DMS114 treated with DMSO at 0.1 percent for 48 hours (cell line): ENCODE measurements at regions not wholly inside any gene's neighbourhood (a gene's known extent, or its start where the extent isn't known, plus 50 kb on each side); places are given as distances from the start of the nearest gene placed in this dataset.

Experiments
- DNase-seq: peaks from one replicate; lab custom pipeline; 2025; ENCODE audit not compliant: unreplicated experiment; lab: John Stamatoyannopoulos, UW

DNA sequence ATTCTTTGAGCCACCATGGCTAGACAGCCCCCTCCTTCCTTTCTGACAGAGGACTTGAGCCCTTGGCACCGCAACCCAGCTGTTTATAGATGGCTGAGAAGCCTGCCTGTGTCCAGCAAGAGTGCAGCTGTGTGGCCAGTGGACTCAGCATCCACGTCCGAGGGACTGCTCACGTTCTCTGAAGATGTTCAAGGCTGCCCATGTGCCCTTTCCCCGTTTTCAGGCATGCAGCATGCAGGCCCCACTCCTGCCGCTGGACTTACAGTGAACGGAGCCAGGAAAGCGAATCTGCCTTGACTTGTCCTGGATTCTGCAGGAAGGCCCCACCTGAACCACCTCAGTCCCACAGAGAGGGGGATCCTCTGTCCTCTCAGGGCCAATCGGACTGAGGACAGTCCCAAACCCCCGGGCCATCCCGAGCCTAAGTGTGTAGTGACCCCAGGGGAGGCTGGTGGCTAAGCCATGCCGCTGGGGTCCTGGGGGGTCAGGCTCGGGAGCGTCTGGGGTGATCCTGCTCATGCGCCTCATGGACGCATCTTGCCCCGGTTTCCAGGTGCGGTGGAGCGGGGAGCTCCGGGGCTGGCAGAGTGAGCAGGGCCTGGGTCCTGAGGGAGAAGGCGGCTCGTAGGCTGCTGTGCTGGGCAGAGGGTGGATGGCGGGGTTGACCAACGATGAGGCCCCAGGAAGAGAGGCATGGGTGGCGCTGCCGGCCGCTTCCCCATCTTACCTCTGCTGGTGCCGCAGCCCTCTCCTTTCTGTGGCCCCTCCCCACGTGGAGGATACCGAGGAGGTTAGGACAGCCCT is 170.7 kb downstream of the CTTN start:
- DNase-seq: no peak

DNA sequence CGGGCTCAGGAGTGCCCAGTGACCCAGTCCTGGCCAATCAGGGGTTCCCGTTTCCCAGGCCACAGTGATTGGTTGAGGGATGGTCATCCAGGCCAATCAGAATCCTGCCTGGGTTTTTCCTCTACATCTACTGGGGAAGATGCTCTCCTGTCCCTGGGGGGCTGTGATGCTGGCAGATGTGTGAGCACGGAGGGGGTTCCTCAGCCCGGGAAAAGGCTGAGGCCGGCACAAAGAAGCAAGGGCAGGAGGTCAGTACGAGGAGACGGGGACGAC is 171.2 kb downstream of the CTTN start:
- DNase-seq: no peak

DNA sequence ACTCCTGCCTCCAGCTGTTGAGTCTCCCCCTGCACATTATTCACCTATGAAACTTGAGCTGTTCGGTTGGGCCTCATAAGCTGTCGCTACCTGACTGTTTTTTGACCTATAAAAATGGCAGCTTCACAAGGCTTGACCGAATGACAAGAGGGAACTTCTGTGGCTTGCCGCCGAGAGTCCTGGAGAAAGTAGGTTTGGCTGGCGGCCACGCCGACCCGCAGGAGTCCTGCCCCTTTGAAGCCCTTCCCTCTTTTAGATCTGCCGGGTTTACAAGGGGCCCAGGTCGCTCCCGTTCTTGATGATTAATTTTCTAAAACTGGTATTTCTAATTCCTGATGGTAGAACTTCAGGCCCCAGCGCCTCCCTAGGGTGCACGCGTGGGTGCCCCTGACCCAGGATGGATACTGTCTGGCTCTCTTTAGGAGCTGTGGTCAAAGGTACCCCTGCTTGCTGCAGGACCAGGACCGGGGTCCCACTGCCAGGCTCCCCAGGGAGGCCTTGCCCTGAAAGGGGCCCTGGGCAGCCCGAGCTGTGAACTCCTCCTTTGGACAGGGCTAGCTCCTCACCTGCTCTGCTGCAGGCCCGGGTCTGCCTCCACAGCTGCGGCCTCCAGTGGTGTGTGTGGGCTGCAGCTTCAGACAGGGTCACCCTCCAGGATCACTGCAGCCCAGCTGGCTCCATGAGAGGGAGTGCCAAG is 171.8 kb downstream of the CTTN start:
- DNase-seq: no peak

DNA sequence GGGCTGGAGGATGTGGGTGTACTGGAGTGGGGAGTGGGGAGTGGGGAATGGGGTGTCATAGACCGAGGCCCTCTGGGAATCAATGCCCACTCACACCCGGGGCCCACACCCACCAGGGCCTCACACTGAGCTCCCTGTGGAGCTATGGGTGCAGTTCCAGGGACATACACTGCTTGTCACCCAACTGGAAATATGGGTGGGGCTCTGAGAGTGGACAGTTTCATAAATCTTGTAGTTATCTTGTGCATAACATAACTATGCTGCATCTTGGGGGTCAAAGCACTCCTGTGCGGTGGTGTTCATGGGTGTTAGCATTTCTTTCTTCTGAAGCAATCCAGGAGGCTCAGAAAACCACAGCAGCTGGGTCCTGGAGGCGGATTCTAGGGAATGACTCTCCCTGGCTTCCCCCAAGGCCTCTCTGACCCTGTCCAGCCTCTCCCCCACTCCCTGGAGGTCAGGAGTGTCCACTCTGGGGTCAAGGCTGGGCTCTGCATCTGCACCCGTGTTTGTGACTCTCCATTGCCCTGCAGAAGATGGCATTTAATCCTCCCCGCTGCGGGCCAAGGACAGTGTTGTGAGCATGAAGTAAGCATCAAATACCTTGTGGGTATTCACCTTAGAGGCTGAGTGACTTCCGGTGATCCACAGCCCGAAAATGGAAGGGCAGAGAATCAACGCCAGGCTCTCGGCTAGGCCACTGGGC is 172.5 kb downstream of the CTTN start:
- no peak for DNase-seq

DNA sequence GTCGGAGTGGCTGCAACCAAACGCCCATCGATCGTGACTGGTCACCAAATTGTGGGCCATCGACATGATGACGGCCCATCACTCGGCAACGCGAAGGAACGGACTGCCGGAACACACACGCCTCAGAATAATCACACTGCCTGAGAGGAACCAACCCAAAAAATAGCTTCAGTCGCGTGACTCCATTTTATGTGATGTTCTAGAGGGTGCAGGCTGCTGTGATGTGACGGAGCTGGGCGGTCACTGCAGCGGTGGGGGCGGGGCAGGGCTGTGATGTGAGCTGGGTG is 174.6 kb downstream of the CTTN start:
- no peak for DNase-seq

- no peak for DNase-seq
Observed at GRCh38 chr11:70573701-70574151, 175.4 kb downstream of the CTTN start.

DNA sequence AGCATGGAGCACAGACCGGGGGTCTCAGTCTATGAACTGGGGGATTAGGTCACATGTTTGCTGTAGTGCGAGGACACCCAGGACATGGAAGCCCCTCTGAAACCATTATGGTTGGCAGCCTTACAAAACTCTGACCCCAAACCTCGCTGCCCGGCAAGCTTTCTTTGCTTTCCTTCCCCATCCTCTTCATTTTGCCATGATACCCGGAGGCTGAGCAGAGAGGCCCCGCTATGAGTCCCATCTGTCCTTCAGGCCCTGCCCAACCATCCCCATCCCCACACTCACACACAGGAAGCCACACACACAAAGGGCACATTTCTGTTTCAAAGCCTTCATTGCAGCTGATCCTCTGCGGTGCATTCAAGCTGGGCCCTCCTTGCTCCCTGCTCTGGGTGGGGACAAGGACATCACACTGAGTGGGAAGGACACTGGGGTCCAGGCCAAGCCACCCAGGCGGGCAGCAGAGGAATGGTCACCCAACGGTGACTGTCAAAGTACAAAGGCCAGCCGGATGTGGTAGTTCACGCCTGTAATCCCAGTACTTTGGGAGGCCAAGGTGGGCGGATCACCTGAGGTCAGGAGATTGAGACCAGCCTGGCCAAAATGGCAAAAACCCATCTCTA is 176.5 kb downstream of the CTTN start:
- no peak for DNase-seq

DNA sequence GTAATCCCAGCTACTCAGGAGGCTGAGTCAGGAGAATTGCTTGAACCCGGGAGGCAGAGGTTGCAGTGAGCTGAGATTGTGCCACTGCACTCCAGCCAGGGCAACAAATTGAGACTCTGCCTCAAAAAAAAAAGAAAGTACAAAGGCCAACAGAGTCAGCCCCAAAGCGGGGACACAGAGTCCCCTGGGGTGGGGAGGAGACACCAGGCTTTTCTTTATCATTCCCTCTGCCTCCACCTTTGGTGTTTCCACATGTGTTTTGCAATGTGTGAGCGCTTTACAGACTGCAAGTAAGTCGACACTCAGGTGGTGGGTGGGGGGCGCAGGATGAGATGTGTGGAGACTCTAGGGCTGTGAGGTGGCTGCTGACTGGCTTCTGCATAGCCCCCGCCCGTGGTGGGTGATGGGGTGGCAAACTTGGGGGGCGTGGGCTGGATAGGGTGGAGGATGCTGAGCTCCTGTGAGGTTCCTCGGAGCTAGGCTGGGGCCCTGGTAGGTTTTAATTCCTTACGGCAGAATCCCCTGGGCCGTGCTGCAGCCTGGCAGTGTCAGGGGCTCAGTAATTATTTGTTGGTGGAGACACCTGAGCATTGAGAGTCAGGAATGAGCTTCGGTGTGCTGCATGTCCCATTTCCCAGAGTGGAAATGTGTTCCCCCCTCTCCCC is 177.2 kb downstream of the CTTN start:
- no peak for DNase-seq

DNA sequence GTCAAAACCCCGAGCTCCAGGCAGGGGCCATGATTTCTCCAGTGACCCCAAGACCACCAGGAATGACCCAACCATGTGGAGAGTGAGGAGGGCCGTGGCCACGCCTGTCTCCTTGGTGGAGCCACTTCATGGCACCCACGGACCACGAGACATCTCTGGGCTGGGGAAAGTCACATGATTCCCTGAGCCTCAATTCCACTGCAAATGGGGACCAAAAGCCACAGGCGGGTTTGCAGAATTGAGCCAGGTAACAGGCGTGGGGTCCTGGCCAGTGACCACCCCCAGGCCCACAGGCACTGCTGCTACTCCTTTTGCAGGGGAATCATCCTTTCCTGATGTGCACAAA is 178.9 kb downstream of the CTTN start:
- DNase-seq: no peak

- DNase-seq: no peak
Observed at GRCh38 chr11:70577948-70578347, 179.6 kb downstream of the CTTN start.

DNA sequence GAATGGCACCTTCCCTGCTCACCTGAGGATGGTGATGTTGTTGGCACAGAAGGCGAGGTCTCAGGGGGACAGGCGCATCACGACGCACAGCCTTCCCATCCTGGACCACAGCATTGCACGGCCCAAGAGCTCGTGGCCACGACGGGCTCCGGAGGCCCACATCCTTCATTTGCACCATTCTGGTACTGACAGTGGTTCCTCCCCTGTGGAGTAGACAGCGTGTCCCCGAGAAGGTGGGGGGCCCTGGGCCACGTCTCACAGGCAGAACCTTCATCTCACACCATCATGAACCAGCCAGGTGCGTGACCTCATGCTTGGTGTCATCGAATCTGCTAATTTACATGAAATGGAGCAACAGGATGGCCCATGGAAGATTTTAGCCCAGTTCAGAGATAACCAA is 180.0 kb downstream of the CTTN start:
- no peak for DNase-seq

DNA sequence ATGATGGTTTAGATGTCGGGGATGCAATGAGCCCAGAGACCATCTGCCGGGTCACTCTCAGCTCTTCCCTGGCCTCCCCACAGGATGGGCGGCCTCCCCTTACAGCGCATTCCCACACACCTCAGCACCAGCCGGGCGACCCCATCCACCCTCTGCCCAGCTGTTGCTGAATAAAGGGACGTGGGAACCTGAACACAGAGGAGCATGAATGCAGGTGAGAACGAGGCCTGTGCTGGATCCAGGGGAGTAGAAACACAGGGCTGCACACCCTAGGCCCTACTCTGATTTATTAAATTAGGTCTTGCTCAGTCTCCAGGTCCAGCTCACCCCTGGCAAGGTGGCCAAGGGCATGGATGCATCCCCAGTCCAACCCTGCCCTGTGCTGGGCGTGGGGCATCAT is 180.5 kb downstream of the CTTN start:
- no peak for DNase-seq

DNA sequence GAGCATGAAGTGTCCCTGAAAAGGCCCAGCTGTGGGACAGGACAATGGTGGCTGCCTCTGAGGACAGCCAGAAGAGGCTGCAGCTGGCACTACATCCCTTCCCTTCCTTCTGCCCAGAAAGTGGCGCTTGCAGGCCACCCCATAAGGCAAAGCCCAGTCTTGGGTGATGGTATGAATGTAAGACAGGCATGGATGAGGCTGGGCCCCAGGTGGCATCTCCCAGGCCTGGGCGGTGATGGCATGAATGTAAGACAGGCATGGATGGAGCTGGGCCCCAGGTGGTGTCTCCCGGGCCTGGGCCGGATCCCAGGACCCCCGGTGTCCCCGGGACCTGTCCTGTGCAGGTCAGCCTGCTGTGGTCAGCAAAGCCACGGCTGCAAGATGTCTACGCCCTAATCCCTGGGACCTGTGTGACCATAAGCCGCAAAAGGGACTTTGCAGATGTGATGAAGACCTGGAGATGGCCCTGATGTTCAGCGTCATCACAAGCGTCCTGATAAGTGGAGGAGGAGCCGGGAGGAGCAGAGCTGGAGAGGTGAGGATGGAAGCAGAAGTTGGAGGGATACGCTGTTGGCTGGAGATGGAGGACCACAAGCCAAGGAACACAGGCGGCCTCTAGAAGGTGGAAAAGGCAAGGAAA is 181.1 kb downstream of the CTTN start:
- DNase-seq: no peak

DNA sequence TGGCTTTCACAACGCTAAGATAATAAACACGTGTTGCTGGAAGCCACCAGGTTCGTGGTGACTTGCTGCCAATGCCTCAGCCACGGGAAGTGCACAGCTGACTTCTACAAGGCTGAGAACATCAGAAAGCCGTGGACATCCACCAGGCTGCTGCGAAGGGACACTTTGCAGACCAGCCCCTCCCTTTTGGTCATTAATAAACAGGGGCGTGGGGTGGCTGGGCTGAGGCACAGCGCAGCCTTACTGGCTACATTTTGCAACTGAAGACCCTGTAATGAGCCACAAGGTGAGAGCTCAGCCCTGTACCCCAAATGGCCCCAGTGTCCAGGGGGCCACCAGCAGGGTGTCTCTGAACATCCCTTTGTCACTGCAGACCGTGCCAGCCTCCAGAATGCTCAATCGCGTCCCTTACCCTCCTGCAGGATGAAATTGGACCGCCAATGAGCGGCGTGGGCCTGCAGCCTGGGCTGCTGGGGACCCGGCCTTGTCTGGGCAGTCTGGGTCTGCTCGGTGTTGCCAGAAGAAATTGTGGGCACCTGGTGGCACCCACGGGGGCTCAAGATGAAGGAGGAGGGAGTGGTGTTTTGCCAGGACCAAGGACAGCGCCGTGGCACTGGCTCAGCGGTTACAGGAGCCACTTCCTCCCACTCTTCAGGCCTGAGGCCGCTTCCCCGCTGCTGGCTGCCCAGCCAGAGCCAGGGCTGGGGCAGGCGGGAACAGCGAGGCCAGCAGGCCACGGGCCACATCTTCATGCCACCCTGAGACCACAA is 181.9 kb downstream of the CTTN start:
- DNase-seq: no peak

DNA sequence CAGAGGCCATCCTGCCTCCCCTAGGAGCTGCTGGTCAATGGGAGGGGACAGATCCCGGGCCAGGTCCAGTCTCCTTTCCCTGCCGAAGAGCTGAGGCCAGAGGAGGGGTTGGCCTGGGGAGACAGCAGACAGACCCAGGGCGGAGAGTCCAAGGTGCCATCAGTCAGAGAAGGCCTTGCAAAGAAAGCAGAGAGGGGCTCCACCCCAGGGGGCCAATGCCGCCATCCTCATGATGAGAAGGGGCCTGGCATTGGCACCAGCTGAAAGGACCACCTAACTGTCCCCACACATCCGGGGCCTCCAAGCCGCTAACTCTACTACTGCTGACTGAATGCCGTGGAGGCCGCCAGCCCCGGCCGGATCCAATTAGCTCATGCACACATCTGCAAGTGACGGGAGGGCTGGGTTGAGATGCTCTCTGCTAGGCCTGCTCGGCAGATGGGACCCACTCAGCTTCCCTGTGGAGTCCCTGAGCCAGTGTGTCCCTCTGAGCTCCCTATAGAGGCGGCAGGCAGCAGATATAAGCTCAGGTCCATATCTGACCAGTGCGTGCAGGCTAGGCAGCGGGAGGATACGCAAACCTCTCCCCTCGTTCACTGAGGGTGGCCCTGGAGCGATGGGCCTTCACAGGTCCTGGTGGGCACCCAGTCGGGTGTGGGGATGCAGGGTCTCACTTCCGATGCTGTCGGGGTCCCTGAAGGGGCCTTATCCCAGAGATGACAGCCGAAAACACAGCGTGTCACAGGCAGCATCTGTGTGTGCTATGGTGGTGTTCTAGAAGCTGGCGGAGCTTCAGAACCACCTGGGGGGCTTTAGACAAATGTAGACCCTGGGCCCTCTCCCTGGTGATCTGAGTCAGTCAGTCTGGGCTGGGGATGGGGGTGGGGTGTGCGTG is 183.9 kb downstream of the CTTN start:
- no peak for DNase-seq

- no peak for DNase-seq
Observed at GRCh38 chr11:70582886-70583641, 184.7 kb downstream of the CTTN start.

DNA sequence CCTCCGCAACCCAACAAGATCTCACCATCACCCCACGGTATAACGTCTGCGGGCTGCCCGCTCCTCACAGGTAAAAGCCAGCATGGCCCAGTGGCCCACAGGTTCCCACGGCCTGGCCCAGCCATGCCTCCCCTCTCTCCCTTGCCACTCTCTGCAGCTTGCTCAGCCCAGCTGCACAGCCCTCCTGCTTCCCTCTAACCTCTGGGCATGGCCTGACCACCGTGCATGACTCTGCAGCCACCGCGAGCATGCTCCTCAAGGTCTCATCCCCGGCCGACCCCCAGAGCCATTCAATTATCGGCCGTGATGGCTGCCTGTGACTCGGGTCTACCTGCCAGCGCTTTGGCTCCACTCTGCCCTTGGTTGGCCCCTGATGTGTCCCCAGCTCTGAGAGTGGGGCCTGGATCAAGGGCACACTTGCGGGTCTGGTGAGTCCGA is 185.5 kb downstream of the CTTN start:
- no peak for DNase-seq

DNA sequence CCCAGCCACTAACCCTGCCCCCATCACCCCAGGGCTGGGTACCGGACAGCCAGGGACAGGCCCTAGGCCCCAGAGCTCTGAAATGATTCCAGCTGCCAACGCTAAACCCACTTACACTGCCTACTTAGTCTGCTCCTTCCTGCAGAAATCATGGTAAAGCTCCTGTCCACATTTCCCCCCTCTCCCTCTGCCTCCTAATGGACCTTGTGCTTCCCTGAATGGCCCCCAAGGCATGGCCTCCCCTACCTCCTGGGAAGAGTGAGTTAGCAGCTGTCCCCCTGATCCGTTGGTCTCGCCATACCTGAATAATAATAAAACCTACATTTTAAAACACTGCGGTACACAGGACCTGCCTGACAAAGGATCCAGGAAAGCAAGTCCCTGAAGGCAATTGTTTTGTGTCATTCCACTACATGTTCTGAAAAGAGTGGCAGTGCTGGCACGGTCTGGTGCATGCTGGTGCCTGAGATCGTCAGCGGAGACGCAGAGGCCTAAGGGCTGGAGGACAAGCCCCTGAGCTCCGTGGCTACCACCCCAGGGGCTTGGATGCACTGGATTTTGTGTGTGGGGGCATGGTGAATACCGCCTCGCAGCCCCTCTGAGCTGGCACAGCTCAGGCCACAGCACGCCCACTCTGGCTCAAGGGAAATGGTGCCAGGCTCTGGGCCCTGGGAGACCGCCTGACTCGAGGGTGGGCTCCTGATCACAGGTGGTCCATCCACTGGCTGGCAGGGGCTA is 186.3 kb downstream of the CTTN start:
- DNase-seq: no peak
